ENCODE measurements at regions not wholly inside any gene's neighbourhood (a gene's known extent, or its start where the extent isn't known, plus 50 kb on each side); places are given as distances from the start of the nearest gene placed in this dataset.

DNA sequence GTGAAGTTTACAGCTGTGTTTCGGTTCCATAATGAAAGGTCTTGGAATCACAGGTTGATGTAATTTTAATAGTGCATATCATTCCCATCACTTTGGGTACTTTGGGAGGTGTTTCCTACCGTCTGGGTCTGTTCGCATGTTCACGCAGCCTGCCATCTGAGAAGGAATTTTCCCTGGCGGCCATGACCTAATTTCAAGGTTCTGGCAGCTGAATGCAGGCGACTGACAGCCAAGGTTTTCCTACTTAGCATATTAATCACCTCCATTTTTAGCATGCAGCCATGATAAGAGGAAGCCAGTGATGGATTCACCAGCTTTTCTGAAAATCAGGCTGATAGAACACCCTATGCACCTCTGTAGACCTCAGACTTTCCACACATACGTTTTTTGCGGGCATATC is 319.1 kb upstream of the TMEM229A start:
- TF ChIP-seq POLR2A (IDR thresholded peaks at IDR 0.05) (no peak), CTCF (IDR thresholded peaks at IDR 0.05) (no peak), POLR2AphosphoS5 (IDR thresholded peaks at IDR 0.05) (no peak), EP300 (IDR thresholded peaks at IDR 0.05) (no peak)
